Mononuclear cell (primary cell): ENCODE measurements at regions not wholly inside any gene's neighbourhood (a gene's known extent, or its start where the extent isn't known, plus 50 kb on each side); places are given as distances from the start of the nearest gene placed in this dataset.
"Not testable (repeated sequence)": the region's sequence is repeated elsewhere in the genome, so short reads cannot be mapped to it uniquely, and the experiment has no call there.

Experiments
- H3K27me3 ChIP-seq: 2 replicates; pipeline ENCODE4 v1.6.0; 2011; ENCODE audit warnings: low read length, control low read depth; ENCODE audit not compliant: insufficient read depth
- H3K4me1 ChIP-seq: 2 replicates; pipeline ENCODE4 v1.5.1; 2011; ENCODE audit warnings: mild to moderate bottlenecking, low read length, control low read depth; ENCODE audit not compliant: insufficient read depth
- H3K4me3 ChIP-seq: 2 replicates; pipeline ENCODE4 v1.5.1; 2011; ENCODE audit warnings: mild to moderate bottlenecking, low read length, moderate library complexity
- H3K9me3 ChIP-seq: 2 replicates; pipeline ENCODE4 v1.5.1; 2011; ENCODE audit warnings: low read depth, mild to moderate bottlenecking, control low read depth, low read length

GRCh38 chr5:36768450-36768849 lies 108.1 kb upstream of the NIPBL start:
- Histone ChIP-seq H3K9me3 (no peaks in the 10 kb centered on the region), H3K4me3 (no peak overlapping the region), H3K4me1 (no peaks in the 10 kb centered on the region), H3K27me3 (no peaks in the 10 kb centered on the region)

GRCh38 chr5:36769129-36769770 lies 107.3 kb upstream of the NIPBL start:
- Histone ChIP-seq H3K27me3 (no peaks in the 10 kb centered on the region), H3K4me1 (no peaks in the 10 kb centered on the region), H3K4me3 (no peak overlapping the region), H3K9me3 (no peaks in the 10 kb centered on the region)

GRCh38 chr5:36770125-36770524 lies 106.4 kb upstream of the NIPBL start:
- Histone ChIP-seq H3K4me3 (no peak overlapping the region), H3K9me3 (no peaks in the 10 kb centered on the region)

GRCh38 chr5:36772276-36773140 lies 104.1 kb upstream of the NIPBL start:
- Histone ChIP-seq H3K9me3 (no peaks in the 10 kb centered on the region), H3K4me3 (no peak overlapping the region), H3K4me1 (no peaks in the 10 kb centered on the region), H3K27me3 (no peaks in the 10 kb centered on the region)

More at GRCh38 chr5:36770125-36770524, 106.4 kb upstream of the NIPBL start:
- H3K27me3 ChIP-seq, result no peaks in the 10 kb centered on the region
- H3K4me1 ChIP-seq, result no peaks in the 10 kb centered on the region

- no peaks in the 10 kb centered on the region for H3K9me3 ChIP-seq
- H3K4me1 ChIP-seq, result no peaks in the 10 kb centered on the region
- no peak overlapping the region for H3K4me3 ChIP-seq
- no peaks in the 10 kb centered on the region for H3K27me3 ChIP-seq
Measured at GRCh38 chr5:36777105-36777757, 99.3 kb upstream of the NIPBL start.

- Histone ChIP-seq H3K27me3 (no peaks in the 10 kb centered on the region), H3K9me3 (no peaks in the 10 kb centered on the region), H3K4me3 (no peak overlapping the region), H3K4me1 (no peaks in the 10 kb centered on the region)
Measured at GRCh38 chr5:36778336-36778735, 98.2 kb upstream of the NIPBL start.

GRCh38 chr5:36782612-36783011 lies 94.0 kb upstream of the NIPBL start:
- not testable (repeated sequence) for H3K27me3 ChIP-seq, H3K4me1 ChIP-seq, H3K9me3 ChIP-seq, H3K4me3 ChIP-seq

- no peaks in the 10 kb centered on the region for H3K27me3 ChIP-seq
- H3K4me1 ChIP-seq, result no peaks in the 10 kb centered on the region
- no peak overlapping the region for H3K4me3 ChIP-seq
- H3K9me3 ChIP-seq, result no peaks in the 10 kb centered on the region
Measured at GRCh38 chr5:36786448-36787012, 90.0 kb upstream of the NIPBL start.

GRCh38 chr5:36787365-36788093 lies 89.0 kb upstream of the NIPBL start:
- no peak overlapping the region for H3K4me3 ChIP-seq
- no peaks in the 10 kb centered on the region for H3K9me3 ChIP-seq
- no peaks in the 10 kb centered on the region for H3K27me3 ChIP-seq
- H3K4me1 ChIP-seq, result no peaks in the 10 kb centered on the region

GRCh38 chr5:36790847-36791246 lies 85.7 kb upstream of the NIPBL start:
- Histone ChIP-seq H3K9me3 (no peaks in the 10 kb centered on the region), H3K27me3 (no peaks in the 10 kb centered on the region), H3K4me3 (no peak overlapping the region), H3K4me1 (no peaks in the 10 kb centered on the region)

GRCh38 chr5:36792560-36793180 lies 83.9 kb upstream of the NIPBL start:
- Histone ChIP-seq H3K9me3 (no peaks in the 10 kb centered on the region), H3K4me1 (no peaks in the 10 kb centered on the region), H3K27me3 (no peaks in the 10 kb centered on the region), H3K4me3 (no peak overlapping the region)

- no peaks in the 10 kb centered on the region for H3K9me3 ChIP-seq
- no peaks in the 10 kb centered on the region for H3K27me3 ChIP-seq
- no peak overlapping the region for H3K4me3 ChIP-seq
- H3K4me1 ChIP-seq, result no peaks in the 10 kb centered on the region
Measured at GRCh38 chr5:36795366-36795765, 81.2 kb upstream of the NIPBL start.

- H3K4me3 ChIP-seq, result no peak overlapping the region
- no peaks in the 10 kb centered on the region for H3K27me3 ChIP-seq
- H3K4me1 ChIP-seq, result no peaks in the 10 kb centered on the region
- no peaks in the 10 kb centered on the region for H3K9me3 ChIP-seq
Measured at GRCh38 chr5:36796155-36796554, 80.4 kb upstream of the NIPBL start.

- H3K27me3 ChIP-seq, result peaks cover 5% of the 10 kb centered on the region
- no peaks in the 10 kb centered on the region for H3K9me3 ChIP-seq
- H3K4me3 ChIP-seq, result no peak overlapping the region
- H3K4me1 ChIP-seq, result no peaks in the 10 kb centered on the region
Measured at GRCh38 chr5:36801523-36801922, 75.0 kb upstream of the NIPBL start.
